ENCODE measurements at regions not wholly inside any gene's neighbourhood (a gene's known extent, or its start where the extent isn't known, plus 50 kb on each side); places are given as distances from the start of the nearest gene placed in this dataset.

- peak; percentile 6 for DNase-seq (ENCODE audit: low spot score)
Observed at GRCh38 chr2:176729706-176730569, 460.7 kb downstream of the MTX2 start.

GRCh38 chr2:176732780-176733179 is 463.5 kb downstream of the MTX2 start:
- no peak for DNase-seq (ENCODE audit: low spot score)

GRCh38 chr2:176733698-176734430 is 464.6 kb downstream of the MTX2 start:
- no peak for DNase-seq (ENCODE audit: low spot score)

GRCh38 chr2:176734868-176735267 is 465.6 kb downstream of the MTX2 start:
- DNase-seq (ENCODE audit: low spot score), result no peak

GRCh38 chr2:176742271-176742670 is 470.3 kb upstream of the HNRNPA3 start:
- no peak for DNase-seq (ENCODE audit: low spot score)

GRCh38 chr2:176743671-176744070 is 468.9 kb upstream of the HNRNPA3 start:
- DNase-seq (ENCODE audit: low spot score), result no peak

GRCh38 chr2:176744146-176744545 is 468.4 kb upstream of the HNRNPA3 start:
- DNase-seq (ENCODE audit: low spot score), result no peak

- DNase-seq (ENCODE audit: low spot score), result no peak
Observed at GRCh38 chr2:176745543-176746200, 466.9 kb upstream of the HNRNPA3 start.

- DNase-seq (ENCODE audit: low spot score), result no peak
Observed at GRCh38 chr2:176746411-176746810, 466.2 kb upstream of the HNRNPA3 start.

GRCh38 chr2:176747506-176747905 is 465.1 kb upstream of the HNRNPA3 start:
- DNase-seq (ENCODE audit: low spot score), result no peak

- no peak for DNase-seq (ENCODE audit: low spot score)
Observed at GRCh38 chr2:176747928-176748327, 464.7 kb upstream of the HNRNPA3 start.

- no peak for DNase-seq (ENCODE audit: low spot score)
Observed at GRCh38 chr2:176748662-176749061, 463.9 kb upstream of the HNRNPA3 start.

GRCh38 chr2:176751314-176752227 is 461.0 kb upstream of the HNRNPA3 start:
- no peak for DNase-seq (ENCODE audit: low spot score)

GRCh38 chr2:176752295-176752694 is 460.3 kb upstream of the HNRNPA3 start:
- DNase-seq (ENCODE audit: low spot score), result no peak

- DNase-seq (ENCODE audit: low spot score), result no peak
Observed at GRCh38 chr2:176753205-176753604, 459.4 kb upstream of the HNRNPA3 start.

- no peak for DNase-seq (ENCODE audit: low spot score)
Observed at GRCh38 chr2:176753752-176754474, 458.7 kb upstream of the HNRNPA3 start.

- no peak for DNase-seq (ENCODE audit: low spot score)
Observed at GRCh38 chr2:176755537-176756135, 457.0 kb upstream of the HNRNPA3 start.

- DNase-seq (ENCODE audit: low spot score), result no peak
Observed at GRCh38 chr2:176758426-176758825, 454.2 kb upstream of the HNRNPA3 start.

- no peak for DNase-seq (ENCODE audit: low spot score)
Observed at GRCh38 chr2:176760439-176760838, 452.2 kb upstream of the HNRNPA3 start.

- DNase-seq (ENCODE audit: low spot score), result no peak
Observed at GRCh38 chr2:176763130-176763529, 449.5 kb upstream of the HNRNPA3 start.
